GM23338 (cell line): ENCODE measurements at regions not wholly inside any gene's neighbourhood (a gene's known extent, or its start where the extent isn't known, plus 50 kb on each side); places are given as distances from the start of the nearest gene placed in this dataset.

ENCODE experiments used
- CREB1 ChIP-seq: fragments of 250-450 bp; sonication (Bioruptor Pico); IDR thresholded peaks from 2 replicates; pipeline ENCODE4 v1.5.0; 2020; ENCODE audit warnings: low read depth, mild to moderate bottlenecking, moderate library complexity
- ETS1 ChIP-seq: IDR thresholded peaks from 2 replicates; pipeline ENCODE4 v1.6.1; 2016; ENCODE audit warnings: antibody characterized with exemption
- EZH2 ChIP-seq: fragments of 200-600 bp; sonication (generic); IDR thresholded peaks from one replicate; pipeline ENCODE4 v1.8.0; 2017; ENCODE audit warnings: antibody characterized with exemption, mild to moderate bottlenecking, low read depth; ENCODE audit not compliant: unreplicated experiment
- EZH2phosphoT487 ChIP-seq: fragments of 200-600 bp; sonication (generic); IDR thresholded peaks from one replicate; pipeline ENCODE4 v1.8.1; 2018; ENCODE audit warnings: antibody characterized with exemption; ENCODE audit not compliant: unreplicated experiment
- POLR2AphosphoS5 ChIP-seq: IDR thresholded peaks from 2 replicates; pipeline ENCODE4 v1.6.1; 2016; ENCODE audit warnings: antibody characterized with exemption, low read depth
- REST ChIP-seq: IDR thresholded peaks from one replicate; pipeline ENCODE4 v1.6.1; 2018; ENCODE audit warnings: antibody characterized with exemption; ENCODE audit not compliant: unreplicated experiment
- ZNF331 ChIP-seq: fragments of 250-450 bp; sonication (Bioruptor Pico); IDR thresholded peaks from 2 replicates; pipeline ENCODE4 v1.5.0; 2020; ENCODE audit warnings: low read depth, mild to moderate bottlenecking, moderate library complexity
- TF ChIP-seq, protein P1 (sequence below), 2 experiments: fragments of 200-600 bp in 1 of 2; sonication (generic) in 1 of 2; conservative IDR thresholded peaks; 2 replicates each; pipeline versions ENCODE4 v1.5.1 to v1.6.1; 2016 to 2017; ENCODE audit warnings: antibody characterized with exemption in 2 of 2, low read depth in 2 of 2, mild to moderate bottlenecking in 2 of 2, moderate library complexity in 1 of 2

GRCh38 chr15:36254426-36254825, 325.0 kb upstream of the CDIN1 start:
- TF ChIP-seq, protein P1, sequence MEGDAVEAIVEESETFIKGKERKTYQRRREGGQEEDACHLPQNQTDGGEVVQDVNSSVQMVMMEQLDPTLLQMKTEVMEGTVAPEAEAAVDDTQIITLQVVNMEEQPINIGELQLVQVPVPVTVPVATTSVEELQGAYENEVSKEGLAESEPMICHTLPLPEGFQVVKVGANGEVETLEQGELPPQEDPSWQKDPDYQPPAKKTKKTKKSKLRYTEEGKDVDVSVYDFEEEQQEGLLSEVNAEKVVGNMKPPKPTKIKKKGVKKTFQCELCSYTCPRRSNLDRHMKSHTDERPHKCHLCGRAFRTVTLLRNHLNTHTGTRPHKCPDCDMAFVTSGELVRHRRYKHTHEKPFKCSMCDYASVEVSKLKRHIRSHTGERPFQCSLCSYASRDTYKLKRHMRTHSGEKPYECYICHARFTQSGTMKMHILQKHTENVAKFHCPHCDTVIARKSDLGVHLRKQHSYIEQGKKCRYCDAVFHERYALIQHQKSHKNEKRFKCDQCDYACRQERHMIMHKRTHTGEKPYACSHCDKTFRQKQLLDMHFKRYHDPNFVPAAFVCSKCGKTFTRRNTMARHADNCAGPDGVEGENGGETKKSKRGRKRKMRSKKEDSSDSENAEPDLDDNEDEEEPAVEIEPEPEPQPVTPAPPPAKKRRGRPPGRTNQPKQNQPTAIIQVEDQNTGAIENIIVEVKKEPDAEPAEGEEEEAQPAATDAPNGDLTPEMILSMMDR (conservative IDR thresholded peaks at IDR 0.05; ENCODE audit: low read depth in 2 of 2), result no peak
- no peak for TF ChIP-seq POLR2AphosphoS5
- TF ChIP-seq EZH2phosphoT487, result no peak
- no peak for TF ChIP-seq REST
- TF ChIP-seq ZNF331 (CRISPR knock-in tag), result no peak
- TF ChIP-seq CREB1, result no peak
- no peak for TF ChIP-seq ETS1
- TF ChIP-seq EZH2, result no peak
